G401.6 (cell line): ENCODE measurements at regions not wholly inside any gene's neighbourhood (a gene's known extent, or its start where the extent isn't known, plus 50 kb on each side); places are given as distances from the start of the nearest gene placed in this dataset.

Experiments
- FAIRE-seq: peaks from 2 replicates; lab custom pipeline; 2012; peaks lifted over from hg19 to GRCh38; lab: Jason Lieb, UNC

- FAIRE-seq, result no peak
These were observed 295.0 kb downstream of the LMO7 start for GRCh38 chr13:75931116-75931515.

- FAIRE-seq, result no peak
These were observed 292.9 kb downstream of the LMO7 start for GRCh38 chr13:75929076-75929475.

GRCh38 chr13:75927183-75927669 is 291.1 kb downstream of the LMO7 start:
- FAIRE-seq, result no peak

- no peak for FAIRE-seq
These were observed 284.4 kb downstream of the LMO7 start for GRCh38 chr13:75920536-75920935.

- no peak for FAIRE-seq
These were observed 283.6 kb downstream of the LMO7 start for GRCh38 chr13:75919660-75920199.

- no peak for FAIRE-seq
These were observed 278.9 kb downstream of the LMO7 start for GRCh38 chr13:75915066-75915465.

- no peak for FAIRE-seq
These were observed 277.8 kb downstream of the LMO7 start for GRCh38 chr13:75913925-75914324.

- FAIRE-seq, result no peak
These were observed 274.5 kb downstream of the LMO7 start for GRCh38 chr13:75910591-75910990.
